GM12878 (cell line): ENCODE measurements at regions not wholly inside any gene's neighbourhood (a gene's known extent, or its start where the extent isn't known, plus 50 kb on each side); places are given as distances from the start of the nearest gene placed in this dataset.

Source experiments
- ATAC-seq: fragments of 200-7000 bp; cut with Tn5 transposase; 3 replicates; pipeline ENCODE4 v1.9.1; 2020; ENCODE audit warnings: mild to moderate bottlenecking, moderate library complexity
- BruUV-seq: library from RNA; stranded (reverse); fragments of 400-500 nt; replicated peaks from 2 replicates; lab custom pipeline; 2021; lab: Mats Ljungman, UMichigan
- CTCF ChIA-PET: fragments of 300-600 bp; sonication (Branson Sonifier 250); formaldehyde crosslinking; extraction: SDS; loops from one replicate; lab custom pipeline; 2021; ENCODE audit warnings: inconsistent platforms; lab: Yijun Ruan, JAX
- POLR2A ChIA-PET: fragments of 350-600 bp; formaldehyde crosslinking; extraction: SDS; loops from one replicate; lab custom pipeline; 2021; ENCODE audit warnings: inconsistent platforms; lab: Charles Lee
- RAD21 ChIA-PET: fragments of 300-600 bp; sonication (Branson Sonifier 250); formaldehyde crosslinking; loops from one replicate; lab custom pipeline; 2023; ENCODE audit warnings: antibody characterized with exemption; ENCODE audit not compliant: unreplicated experiment; lab: Charles Lee
- SMC1A ChIA-PET: fragments of 300-600 bp; sonication (Branson Sonifier 250); formaldehyde crosslinking; loops from one replicate; lab custom pipeline; 2023; ENCODE audit not compliant: unreplicated experiment, uncharacterized antibody; lab: Charles Lee
- DNase-seq: peaks from one replicate; pipeline ENCODE4 v3.0.0-alpha.2; 2011; ENCODE audit warnings: low read depth, low spot score
- FAIRE-seq: peaks from 3 replicates; lab custom pipeline; 2011; peaks lifted over from hg19 to GRCh38; lab: Jason Lieb, UNC
- H2AFZ ChIP-seq: 2 replicates; pipeline ENCODE4 v1.6.0; 2011; ENCODE audit warnings: low read depth, low read length, control low read depth; ENCODE audit not compliant: control insufficient read depth
- H3K27ac ChIP-seq: 2 replicates; pipeline ENCODE4 v1.5.1; 2011; ENCODE audit warnings: control low read depth; ENCODE audit not compliant: control insufficient read depth, insufficient read depth
- H3K27me3 ChIP-seq, 2 experiments: replicated peaks in 1 of 2; 2 replicates each; pipeline versions ENCODE4 v1.6.0 to v1.6.1; 2011; ENCODE audit warnings: low read length in 1 of 2; ENCODE audit not compliant: control insufficient read depth in 2 of 2, insufficient read depth in 2 of 2
- H3K36me3 ChIP-seq, 2 experiments: 2 replicates each; pipeline ENCODE4 v1.5.1; 2011; ENCODE audit warnings: low read length in 1 of 2; ENCODE audit not compliant: control insufficient read depth in 2 of 2, insufficient read depth in 2 of 2
- H3K4me1 ChIP-seq: 2 replicates; pipeline ENCODE4 v1.6.1; 2011; ENCODE audit warnings: mild to moderate bottlenecking, low read length, moderate library complexity, mixed read lengths; ENCODE audit not compliant: control insufficient read depth, insufficient read depth
- H3K4me2 ChIP-seq: 2 replicates; pipeline ENCODE4 v1.6.0; 2011; ENCODE audit warnings: control low read depth; ENCODE audit not compliant: control insufficient read depth, insufficient read depth
- H3K4me3 ChIP-seq: fragments of 200-600 bp; sonication (generic); 2 replicates; pipeline ENCODE4 v1.5.1; 2016
- H3K79me2 ChIP-seq: 2 replicates; pipeline ENCODE4 v1.6.0; 2011; ENCODE audit warnings: low read length; ENCODE audit not compliant: control insufficient read depth, insufficient read depth
- H3K9ac ChIP-seq: 2 replicates; pipeline ENCODE4 v1.8.0; 2011; ENCODE audit warnings: low read length, control low read depth, mixed read lengths; ENCODE audit not compliant: control insufficient read depth, insufficient read depth
- H3K9me3 ChIP-seq: replicated peaks from 3 replicates; pipeline ENCODE4 v1.5.1; 2011; ENCODE audit warnings: mild to moderate bottlenecking, low read length; ENCODE audit not compliant: control insufficient read depth, insufficient read depth
- H4K20me1 ChIP-seq: 2 replicates; pipeline ENCODE4 v1.6.0; 2011; ENCODE audit not compliant: control insufficient read depth, insufficient read depth
- BACH1 ChIP-seq: fragments of 450-650 bp; IDR thresholded peaks from 2 replicates; pipeline ENCODE4 v1.6.1; 2017; ENCODE audit warnings: mild to moderate bottlenecking, borderline replicate concordance
- CREM ChIP-seq: IDR thresholded peaks from 2 replicates; pipeline ENCODE4 v1.6.1; 2014; ENCODE audit warnings: antibody characterized with exemption, low read depth
- ETV6 ChIP-seq, 2 experiments: fragments of 450-650 bp in 1 of 2; IDR thresholded peaks in 1 of 2; conservative IDR thresholded peaks in 1 of 2; 2 replicates each; pipeline ENCODE4 v1.6.1; 2014; ENCODE audit warnings: antibody characterized with exemption in 1 of 2, borderline replicate concordance in 1 of 2, low read depth in 1 of 2, mild to moderate bottlenecking in 1 of 2, moderate library complexity in 1 of 2
- HCFC1 ChIP-seq: fragments of 150-350 bp; IDR thresholded peaks from 2 replicates; pipeline ENCODE4 v1.6.1; 2014; ENCODE audit warnings: low read length
- JUNB ChIP-seq: IDR thresholded peaks from 2 replicates; pipeline ENCODE4 v1.6.1; 2016; ENCODE audit warnings: antibody characterized with exemption, mild to moderate bottlenecking
- TCF7 ChIP-seq: IDR thresholded peaks from 2 replicates; pipeline ENCODE4 v1.6.1; 2014; ENCODE audit warnings: antibody characterized with exemption, borderline replicate concordance
- ZNF217 ChIP-seq: fragments of 450-650 bp; IDR thresholded peaks from 2 replicates; pipeline ENCODE4 v1.6.1; 2017; ENCODE audit warnings: antibody characterized with exemption, mild to moderate bottlenecking
- ZNF622 ChIP-seq: fragments of 450-650 bp; IDR thresholded peaks from 2 replicates; pipeline ENCODE4 v1.6.1; 2017; ENCODE audit warnings: mild to moderate bottlenecking, inconsistent platforms
- WGBS: methylation state at CpG from one replicate; pipeline ENCODE4 v1.1.6; 2016; ENCODE audit warnings: low lambda C conversion rate; ENCODE audit not compliant: insufficient replicate concordance, insufficient coverage; ENCODE audit errors: missing lambda C conversion rate; 5-methylcytosine and 5-hydroxymethylcytosine counted together
- in situ Hi-C: fragments of 300-500 bp; cut with MboI; formaldehyde crosslinking; loops from 9 replicates; pipeline ENCODE4 v1.14.3; 2018; ENCODE audit warnings: mixed read lengths
- intact Hi-C: fragments of 100-400 bp; cut with micrococcal nuclease; formaldehyde crosslinking; loops from one replicate; pipeline ENCODE4 v1.14.2; 2022; ENCODE audit not compliant: unreplicated experiment
- TF ChIP-seq, protein P1 (sequence below): fragments of 450-650 bp; IDR thresholded peaks from 2 replicates; pipeline ENCODE4 v1.6.1; 2016; ENCODE audit warnings: mild to moderate bottlenecking
- TF ChIP-seq, protein P2 (sequence below): fragments of 450-650 bp; IDR thresholded peaks from 2 replicates; pipeline ENCODE4 v1.6.1; 2017; ENCODE audit warnings: antibody characterized with exemption, mild to moderate bottlenecking, moderate library complexity

DNA sequence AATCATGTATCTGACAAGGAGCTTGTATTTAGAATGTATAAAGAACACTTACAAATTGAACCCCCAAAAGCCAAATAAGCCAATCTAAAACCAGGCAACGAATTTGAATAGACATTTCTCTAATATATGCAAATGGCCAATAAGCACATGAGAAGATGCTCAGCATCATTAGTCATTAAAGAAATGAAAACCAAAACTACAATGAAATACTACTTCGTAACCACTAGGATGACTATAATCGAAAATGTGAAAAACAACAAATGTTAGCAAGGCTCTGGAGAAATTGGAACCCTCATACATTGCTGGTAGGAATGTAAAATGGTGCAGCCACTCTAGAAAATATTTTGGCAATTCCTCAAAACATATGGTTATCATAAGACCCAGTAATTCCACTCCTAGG, 105.8 kb upstream of the TOP1 start:
- no peaks in the 10 kb centered on the region for H3K79me2 ChIP-seq
- no peak overlapping the region for H3K4me2 ChIP-seq
- FAIRE-seq: peak; percentile 95
- H3K27me3 ChIP-seq: no peaks in the 10 kb centered on the region; a peak in 1 of 4 replicates
- DNase-seq: no peak
- no peak overlapping the region for H3K4me3 ChIP-seq
- 2% methylated on average over 3 of the region's 3 CpGs for WGBS
- no peak overlapping the region for H3K27ac ChIP-seq
- no peaks in the 10 kb centered on the region for H3K36me3 ChIP-seq
- in situ Hi-C loops: no loop called here
- H4K20me1 ChIP-seq: no peaks in the 10 kb centered on the region
- ChIA-PET CTCF (no interaction called here), RAD21 (no interaction called here), POLR2A (no interaction called here), SMC1A (no interaction called here)
- H2AFZ ChIP-seq: no peak overlapping the region
- peaks cover 4% of the 10 kb centered on the region; the same call in 1 of the 2 replicates for H3K4me1 ChIP-seq
- intact Hi-C loops: no loop called here
- peak; percentile 62 for ATAC-seq
- no TSS peak for BruUV-seq
- H3K9me3 ChIP-seq: no peaks in the 10 kb centered on the region
- TF ChIP-seq ZNF622: no peak
- peak; percentile 16; the same call in 1 of the 2 replicates for TF ChIP-seq JUNB
- TF ChIP-seq ZNF217: no peak
- TF ChIP-seq CREM: no peak
- TF ChIP-seq, protein P1, sequence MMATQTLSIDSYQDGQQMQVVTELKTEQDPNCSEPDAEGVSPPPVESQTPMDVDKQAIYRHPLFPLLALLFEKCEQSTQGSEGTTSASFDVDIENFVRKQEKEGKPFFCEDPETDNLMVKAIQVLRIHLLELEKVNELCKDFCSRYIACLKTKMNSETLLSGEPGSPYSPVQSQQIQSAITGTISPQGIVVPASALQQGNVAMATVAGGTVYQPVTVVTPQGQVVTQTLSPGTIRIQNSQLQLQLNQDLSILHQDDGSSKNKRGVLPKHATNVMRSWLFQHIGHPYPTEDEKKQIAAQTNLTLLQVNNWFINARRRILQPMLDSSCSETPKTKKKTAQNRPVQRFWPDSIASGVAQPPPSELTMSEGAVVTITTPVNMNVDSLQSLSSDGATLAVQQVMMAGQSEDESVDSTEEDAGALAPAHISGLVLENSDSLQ: no peak
- TF ChIP-seq TCF7: no peak
- H3K9ac ChIP-seq: no peak overlapping the region

DNA sequence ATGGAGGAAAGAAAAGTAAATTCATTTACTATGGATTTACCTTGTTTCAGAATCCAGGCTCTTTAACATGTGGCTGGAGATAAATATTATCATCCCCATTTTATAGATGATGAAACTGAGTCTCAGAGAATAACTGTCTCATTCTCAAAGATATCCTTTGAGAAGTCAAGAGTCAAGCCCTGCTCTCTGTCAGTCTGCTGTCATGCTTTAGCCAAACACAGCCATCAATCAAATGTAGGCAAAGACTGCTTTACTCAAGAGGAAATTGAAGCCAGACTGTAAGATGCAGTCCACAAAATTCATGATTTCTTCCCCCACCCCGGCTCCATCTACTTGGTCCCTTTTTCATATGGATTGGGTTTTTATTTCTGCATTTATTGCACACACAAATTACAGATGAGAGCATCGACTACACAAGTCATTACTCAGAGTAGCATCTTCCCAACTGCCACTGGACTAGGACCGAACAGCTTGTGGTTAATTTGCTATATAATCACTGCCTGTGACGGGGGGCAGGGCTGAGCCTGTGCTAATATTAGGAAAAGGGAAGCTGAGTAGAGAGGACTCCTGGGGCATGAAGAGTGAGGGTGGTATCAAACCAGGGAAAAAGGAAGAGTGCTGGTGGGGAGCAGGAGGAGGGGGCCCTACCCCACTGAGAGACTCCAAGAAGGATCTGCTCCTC, 102.7 kb upstream of the TOP1 start:
- no peak overlapping the region for H2AFZ ChIP-seq
- SMC1A ChIA-PET: no interaction called here
- TF ChIP-seq ETV6 (conservative IDR thresholded peaks at IDR 0.05 in 1 of 2, IDR thresholded peaks at IDR 0.05 in 1 of 2; ENCODE audit: borderline replicate concordance in 1 of 2, low read depth in 1 of 2): no peak
- TF ChIP-seq, protein P2, sequence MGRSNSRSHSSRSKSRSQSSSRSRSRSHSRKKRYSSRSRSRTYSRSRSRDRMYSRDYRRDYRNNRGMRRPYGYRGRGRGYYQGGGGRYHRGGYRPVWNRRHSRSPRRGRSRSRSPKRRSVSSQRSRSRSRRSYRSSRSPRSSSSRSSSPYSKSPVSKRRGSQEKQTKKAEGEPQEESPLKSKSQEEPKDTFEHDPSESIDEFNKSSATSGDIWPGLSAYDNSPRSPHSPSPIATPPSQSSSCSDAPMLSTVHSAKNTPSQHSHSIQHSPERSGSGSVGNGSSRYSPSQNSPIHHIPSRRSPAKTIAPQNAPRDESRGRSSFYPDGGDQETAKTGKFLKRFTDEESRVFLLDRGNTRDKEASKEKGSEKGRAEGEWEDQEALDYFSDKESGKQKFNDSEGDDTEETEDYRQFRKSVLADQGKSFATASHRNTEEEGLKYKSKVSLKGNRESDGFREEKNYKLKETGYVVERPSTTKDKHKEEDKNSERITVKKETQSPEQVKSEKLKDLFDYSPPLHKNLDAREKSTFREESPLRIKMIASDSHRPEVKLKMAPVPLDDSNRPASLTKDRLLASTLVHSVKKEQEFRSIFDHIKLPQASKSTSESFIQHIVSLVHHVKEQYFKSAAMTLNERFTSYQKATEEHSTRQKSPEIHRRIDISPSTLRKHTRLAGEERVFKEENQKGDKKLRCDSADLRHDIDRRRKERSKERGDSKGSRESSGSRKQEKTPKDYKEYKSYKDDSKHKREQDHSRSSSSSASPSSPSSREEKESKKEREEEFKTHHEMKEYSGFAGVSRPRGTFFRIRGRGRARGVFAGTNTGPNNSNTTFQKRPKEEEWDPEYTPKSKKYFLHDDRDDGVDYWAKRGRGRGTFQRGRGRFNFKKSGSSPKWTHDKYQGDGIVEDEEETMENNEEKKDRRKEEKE: no peak
- TF ChIP-seq BACH1: no peak
- no peak for TF ChIP-seq HCFC1

More for the DNA sequence above, 102.7 kb upstream of the TOP1 start:
- no peaks in the 10 kb centered on the region; a peak in 1 of 4 replicates for H3K27me3 ChIP-seq
- no peak overlapping the region for H3K4me2 ChIP-seq
- H3K36me3 ChIP-seq: no peaks in the 10 kb centered on the region
- H4K20me1 ChIP-seq: no peaks in the 10 kb centered on the region
- in situ Hi-C loops (no loop called here), intact Hi-C loops (no loop called here)
- no peaks in the 10 kb centered on the region for H3K9me3 ChIP-seq
- ATAC-seq (no peak), FAIRE-seq (no peak), DNase-seq (no peak)
- POLR2A ChIA-PET: no interaction called here
- no TSS peak for BruUV-seq
- H3K4me1 ChIP-seq: peaks cover 4% of the 10 kb centered on the region; the same call in 1 of the 2 replicates
- RAD21 ChIA-PET: interaction anchor here (0.9 kb wide), 1 partner anchor 144 kb away, joined by 3 read pairs; no protein-coding TSS in a partner anchor
- H3K9ac ChIP-seq: no peak overlapping the region
- WGBS: 10% methylated on average over 4 of the region's 4 CpGs
- no peak overlapping the region for H3K27ac ChIP-seq
- CTCF ChIA-PET: no interaction called here
- no peaks in the 10 kb centered on the region for H3K79me2 ChIP-seq
- no peak overlapping the region for H3K4me3 ChIP-seq
